ENCODE measurements at regions not wholly inside any gene's neighbourhood (a gene's known extent, or its start where the extent isn't known, plus 50 kb on each side); places are given as distances from the start of the nearest gene placed in this dataset.

- no peak overlapping the region for H3K4me3 ChIP-seq (ENCODE audit: low read depth, low read length)
- peak; percentile 35 for DNase-seq (ENCODE audit: low read depth)
- TF ChIP-seq, protein P1, sequence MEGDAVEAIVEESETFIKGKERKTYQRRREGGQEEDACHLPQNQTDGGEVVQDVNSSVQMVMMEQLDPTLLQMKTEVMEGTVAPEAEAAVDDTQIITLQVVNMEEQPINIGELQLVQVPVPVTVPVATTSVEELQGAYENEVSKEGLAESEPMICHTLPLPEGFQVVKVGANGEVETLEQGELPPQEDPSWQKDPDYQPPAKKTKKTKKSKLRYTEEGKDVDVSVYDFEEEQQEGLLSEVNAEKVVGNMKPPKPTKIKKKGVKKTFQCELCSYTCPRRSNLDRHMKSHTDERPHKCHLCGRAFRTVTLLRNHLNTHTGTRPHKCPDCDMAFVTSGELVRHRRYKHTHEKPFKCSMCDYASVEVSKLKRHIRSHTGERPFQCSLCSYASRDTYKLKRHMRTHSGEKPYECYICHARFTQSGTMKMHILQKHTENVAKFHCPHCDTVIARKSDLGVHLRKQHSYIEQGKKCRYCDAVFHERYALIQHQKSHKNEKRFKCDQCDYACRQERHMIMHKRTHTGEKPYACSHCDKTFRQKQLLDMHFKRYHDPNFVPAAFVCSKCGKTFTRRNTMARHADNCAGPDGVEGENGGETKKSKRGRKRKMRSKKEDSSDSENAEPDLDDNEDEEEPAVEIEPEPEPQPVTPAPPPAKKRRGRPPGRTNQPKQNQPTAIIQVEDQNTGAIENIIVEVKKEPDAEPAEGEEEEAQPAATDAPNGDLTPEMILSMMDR (IDR thresholded peaks at IDR 0.05; ENCODE audit: insufficient read depth, low read length) = peak; percentile 29
Measured at GRCh38 chr5:86971034-86971571, 296.6 kb upstream of the RASA1 start.

DNA sequence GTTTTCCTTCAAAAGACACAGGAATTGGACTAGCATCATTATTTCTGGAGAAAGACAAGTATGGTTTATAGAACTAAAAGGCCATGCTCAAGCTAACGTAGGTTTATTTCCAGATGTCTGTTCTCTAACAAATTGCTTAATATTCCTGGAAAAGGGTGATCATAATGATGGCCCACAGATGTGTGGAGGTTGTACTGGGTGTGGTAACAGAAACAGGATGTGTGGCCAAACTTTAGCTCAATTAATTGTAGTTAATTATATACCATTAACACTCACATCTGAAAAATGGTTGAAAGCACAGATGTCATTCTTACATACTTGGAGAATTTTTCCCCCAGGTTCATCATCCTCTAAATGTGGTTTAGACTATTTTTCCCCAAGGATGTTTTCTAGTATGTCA, 292.7 kb upstream of the RASA1 start:
- peak; percentile 15 for DNase-seq (ENCODE audit: low read depth)
- TF ChIP-seq, protein P1 (IDR thresholded peaks at IDR 0.05; ENCODE audit: insufficient read depth, low read length) = no peak

DNA sequence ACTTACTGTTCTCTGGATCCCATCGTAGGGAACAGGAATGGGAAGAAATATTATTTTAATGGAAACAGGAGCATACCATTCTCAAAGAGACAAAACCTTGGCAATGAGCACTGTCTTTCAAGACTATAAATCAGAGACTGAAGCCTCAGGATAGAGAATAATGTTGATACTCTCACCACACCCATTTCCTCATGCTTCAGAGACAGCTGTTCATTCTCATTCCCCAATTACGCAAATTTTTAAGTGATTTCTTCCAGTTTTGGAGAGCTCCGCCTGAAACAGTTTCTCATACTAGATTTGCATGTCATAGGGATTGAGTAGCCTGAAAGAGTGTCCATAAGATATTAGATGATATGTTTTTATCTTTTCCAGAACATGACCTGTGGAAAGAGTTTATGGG, 290.5 kb upstream of the RASA1 start:
- peak; percentile 71 for DNase-seq (ENCODE audit: low read depth)
- H3K4me3 ChIP-seq (ENCODE audit: low read depth, low read length) = no peak overlapping the region
- TF ChIP-seq, protein P1 (IDR thresholded peaks at IDR 0.05; ENCODE audit: insufficient read depth, low read length) = no peak

More for the DNA sequence above, 292.7 kb upstream of the RASA1 start:
- no peak overlapping the region for H3K4me3 ChIP-seq (ENCODE audit: low read depth, low read length)

- TF ChIP-seq, protein P1 (IDR thresholded peaks at IDR 0.05; ENCODE audit: insufficient read depth, low read length) = no peak
- DNase-seq (ENCODE audit: low read depth) = no peak
- H3K4me3 ChIP-seq (ENCODE audit: low read depth, low read length) = no peak overlapping the region
Measured at GRCh38 chr5:86977808-86978207, 289.9 kb upstream of the RASA1 start.

- no peak overlapping the region for H3K4me3 ChIP-seq (ENCODE audit: low read depth, low read length)
- TF ChIP-seq, protein P1 (IDR thresholded peaks at IDR 0.05; ENCODE audit: insufficient read depth, low read length) = no peak
- DNase-seq (ENCODE audit: low read depth) = peak; percentile 92
Measured at GRCh38 chr5:86979811-86980411, 287.8 kb upstream of the RASA1 start.

- no peak for DNase-seq (ENCODE audit: low read depth)
- TF ChIP-seq, protein P1 (IDR thresholded peaks at IDR 0.05; ENCODE audit: insufficient read depth, low read length) = no peak
- no peak overlapping the region for H3K4me3 ChIP-seq (ENCODE audit: low read depth, low read length)
Measured at GRCh38 chr5:86981898-86982297, 285.8 kb upstream of the RASA1 start.

- TF ChIP-seq, protein P1 (IDR thresholded peaks at IDR 0.05; ENCODE audit: insufficient read depth, low read length) = no peak
- DNase-seq (ENCODE audit: low read depth) = no peak
- H3K4me3 ChIP-seq (ENCODE audit: low read depth, low read length) = no peak overlapping the region
Measured at GRCh38 chr5:86983208-86983607, 284.5 kb upstream of the RASA1 start.

Data from fibroblast of the aortic adventitia (primary cell).